SK-N-SH (cell line): ENCODE measurements at regions not wholly inside any gene's neighbourhood (a gene's known extent, or its start where the extent isn't known, plus 50 kb on each side); places are given as distances from the start of the nearest gene placed in this dataset.

ENCODE experiments used
- CTCF ChIA-PET: fragments of 300-600, 350-600 bp; formaldehyde crosslinking; extraction: SDS; loops from one replicate; lab custom pipeline; 2021; lab: Yijun Ruan, JAX
- POLR2A ChIA-PET: fragments of 350-600 bp; sonication (Branson Sonifier 250); formaldehyde crosslinking; extraction: SDS; loops from one replicate; lab custom pipeline; 2020; ENCODE audit warnings: antibody characterized with exemption, inconsistent platforms; lab: Yijun Ruan, JAX
- DNase-seq: peaks from one replicate; pipeline ENCODE4 v3.0.0; 2012
- H2AFZ ChIP-seq: fragments of 200-600 bp; sonication (generic); 2 replicates; pipeline ENCODE4 v1.8.1; 2016; ENCODE audit warnings: antibody characterized with exemption, mild to moderate bottlenecking, low read depth
- H3F3A ChIP-seq: fragments of 200-600 bp; sonication (generic); replicated peaks from 2 replicates; pipeline ENCODE3; 2016; ENCODE audit warnings: antibody characterized with exemption, mild to moderate bottlenecking; ENCODE audit not compliant: insufficient read depth
- H3K27ac ChIP-seq, 2 experiments: fragments of 200-500 bp in 1 of 2; fragments of 200-600 bp in 1 of 2; sonication (Bioruptor generic) in 1 of 2; sonication (generic), shearing (Covaris generic) in 1 of 2; 2 replicates each; pipeline versions ENCODE4 v1.5.1 to v1.6.1; 2014 to 2016; ENCODE audit warnings: low read depth in 2 of 2, inconsistent platforms in 1 of 2, low read length in 1 of 2, mild to moderate bottlenecking in 1 of 2, mixed read lengths in 1 of 2
- H3K27me3 ChIP-seq: fragments of 200-600 bp; sonication (generic), shearing (Covaris generic); 2 replicates; pipeline ENCODE4 v1.6.1; 2016; ENCODE audit warnings: mixed run types; ENCODE audit not compliant: insufficient read depth
- H3K36me3 ChIP-seq, 2 experiments: fragments of 200-500 bp in 1 of 2; fragments of 200-600 bp in 1 of 2; sonication (Bioruptor generic) in 1 of 2; sonication (generic) in 1 of 2; replicated peaks in 1 of 2; 2 replicates each; pipeline versions ENCODE3 to v1.5.1; 2014 to 2016; ENCODE audit warnings: low read length in 1 of 2, mild to moderate bottlenecking in 1 of 2; ENCODE audit not compliant: insufficient read depth in 2 of 2, control insufficient read depth in 1 of 2
- H3K4me1 ChIP-seq, 2 experiments: fragments of 200-500 bp in 1 of 2; fragments of 200-600 bp in 1 of 2; sonication (Bioruptor generic) in 1 of 2; sonication (generic), shearing (Covaris generic) in 1 of 2; 2 replicates each; pipeline versions ENCODE4 v1.5.1 to v1.6.1; 2014 to 2016; ENCODE audit warnings: low read depth in 1 of 2, low read length in 1 of 2, mixed run types in 1 of 2; ENCODE audit not compliant: insufficient read depth in 2 of 2, control insufficient read depth in 1 of 2
- H3K4me2 ChIP-seq: fragments of 200-600 bp; sonication (generic), shearing (Covaris generic); 2 replicates; pipeline ENCODE4 v1.6.1; 2017; ENCODE audit warnings: mixed run types
- H3K4me3 ChIP-seq, 2 experiments: fragments of 200-500 bp in 1 of 2; fragments of 200-600 bp in 1 of 2; sonication (Bioruptor generic) in 1 of 2; sonication (generic), shearing (Covaris generic) in 1 of 2; 2 replicates each; pipeline versions ENCODE4 v1.5.1 to v1.8.1; 2014 to 2016; ENCODE audit warnings: low read depth in 2 of 2, inconsistent platforms in 1 of 2, low read length in 1 of 2, mild to moderate bottlenecking in 1 of 2, mixed read lengths in 1 of 2, moderate library complexity in 1 of 2
- H3K79me2 ChIP-seq: fragments of 200-600 bp; sonication (generic); 2 replicates; pipeline ENCODE4 v1.8.1; 2017; ENCODE audit warnings: mild to moderate bottlenecking; ENCODE audit not compliant: insufficient read depth
- H3K9ac ChIP-seq: fragments of 200-600 bp; sonication (generic); 2 replicates; pipeline ENCODE4 v1.6.1; 2017; ENCODE audit warnings: mixed run types
- H3K9me2 ChIP-seq: fragments of 200-600 bp; sonication (generic); 2 replicates; pipeline ENCODE4 v1.6.1; 2017; ENCODE audit warnings: mixed run types
- H3K9me3 ChIP-seq: fragments of 200-600 bp; sonication (generic); 2 replicates; pipeline ENCODE4 v1.6.1; 2017; ENCODE audit warnings: mixed run types, mild to moderate bottlenecking, moderate library complexity
- H4K20me1 ChIP-seq: fragments of 200-600 bp; sonication (generic); 2 replicates; pipeline ENCODE4 v1.6.1; 2017; ENCODE audit warnings: mild to moderate bottlenecking, mixed run types; ENCODE audit not compliant: insufficient read depth
- CHD2 ChIP-seq: fragments of 150-350 bp; IDR thresholded peaks from 2 replicates; pipeline ENCODE4 v1.6.1; 2018; ENCODE audit warnings: low read length; ENCODE audit not compliant: partially characterized antibody
- EP300 ChIP-seq, 2 experiments: IDR thresholded peaks; 2 replicates each; pipeline versions ENCODE4 v1.4.0 to v1.6.1; 2012; ENCODE audit warnings: borderline replicate concordance in 1 of 2, low read depth in 1 of 2, low read length in 1 of 2
- EZH2phosphoT487 ChIP-seq: fragments of 200-600 bp; sonication (generic); IDR thresholded peaks from 2 replicates; pipeline ENCODE4 v1.6.1; 2017; ENCODE audit warnings: low read depth, mixed run types, mild to moderate bottlenecking, antibody characterized with exemption, moderate library complexity, borderline replicate concordance
- FOXJ3 ChIP-seq: sonication (generic); formaldehyde crosslinking; IDR thresholded peaks from 2 replicates; pipeline ENCODE4 v1.5.1; 2020; ENCODE audit warnings: mild to moderate bottlenecking, missing genetic modification reagents
- JUND ChIP-seq: IDR thresholded peaks from 2 replicates; pipeline ENCODE4 v1.4.0; 2012
- MEF2A ChIP-seq: IDR thresholded peaks from 2 replicates; pipeline ENCODE4 v1.4.0; 2012; ENCODE audit warnings: low read depth, borderline replicate concordance
- NFIC ChIP-seq: IDR thresholded peaks from 2 replicates; pipeline ENCODE4 v1.4.0; 2012; ENCODE audit warnings: borderline replicate concordance
- POLR2AphosphoS5 ChIP-seq: IDR thresholded peaks from 2 replicates; pipeline ENCODE4 v1.6.1; 2012; ENCODE audit warnings: low read depth, low read length
- RAD21 ChIP-seq: IDR thresholded peaks from 2 replicates; pipeline ENCODE4 v1.6.1; 2012; ENCODE audit warnings: mild to moderate bottlenecking, low read length
- RCOR1 ChIP-seq: fragments of 150-350 bp; IDR thresholded peaks from 2 replicates; pipeline ENCODE4 v1.6.1; 2017; ENCODE audit warnings: antibody characterized with exemption, low read length
- RFX5 ChIP-seq: IDR thresholded peaks from 2 replicates; pipeline ENCODE4 v1.6.1; 2012; ENCODE audit warnings: mild to moderate bottlenecking, improper control_type of control experiment, low read length
- SIN3A ChIP-seq: IDR thresholded peaks from 2 replicates; pipeline ENCODE4 v1.6.1; 2012; ENCODE audit warnings: low read depth, mild to moderate bottlenecking, low read length, moderate library complexity, borderline replicate concordance
- TAF1 ChIP-seq: IDR thresholded peaks from 2 replicates; pipeline ENCODE4 v1.6.1; 2012; ENCODE audit warnings: low read depth, mild to moderate bottlenecking, low read length, moderate library complexity, borderline replicate concordance
- TCF12 ChIP-seq: IDR thresholded peaks from 2 replicates; pipeline ENCODE4 v1.4.0; 2012
- TEAD4 ChIP-seq: IDR thresholded peaks from 2 replicates; pipeline ENCODE4 v1.4.0; 2012; ENCODE audit warnings: mild to moderate bottlenecking, borderline replicate concordance; ENCODE audit not compliant: insufficient read depth
- WGBS: methylation state at CpG from one replicate; pipeline ENCODE4 v1.1.6; 2017; ENCODE audit warnings: low lambda C conversion rate; 5-methylcytosine and 5-hydroxymethylcytosine counted together
- TF ChIP-seq, protein P1 (sequence below): fragments of 150-350 bp; IDR thresholded peaks from 2 replicates; pipeline ENCODE4 v1.6.1; 2016; ENCODE audit warnings: mild to moderate bottlenecking, low read depth, low read length
- TF ChIP-seq, protein P2 (sequence below): IDR thresholded peaks from 2 replicates; pipeline ENCODE4 v1.6.1; 2012; ENCODE audit warnings: mild to moderate bottlenecking, low read depth, low read length, moderate library complexity
- TF ChIP-seq, protein P3 (sequence below): fragments of 150-350 bp; IDR thresholded peaks from 2 replicates; pipeline ENCODE4 v1.6.1; 2017; ENCODE audit warnings: antibody characterized with exemption, low read length, low read depth, borderline replicate concordance
- TF ChIP-seq, protein P4 (sequence below): IDR thresholded peaks from 2 replicates; pipeline ENCODE4; 2012

DNA sequence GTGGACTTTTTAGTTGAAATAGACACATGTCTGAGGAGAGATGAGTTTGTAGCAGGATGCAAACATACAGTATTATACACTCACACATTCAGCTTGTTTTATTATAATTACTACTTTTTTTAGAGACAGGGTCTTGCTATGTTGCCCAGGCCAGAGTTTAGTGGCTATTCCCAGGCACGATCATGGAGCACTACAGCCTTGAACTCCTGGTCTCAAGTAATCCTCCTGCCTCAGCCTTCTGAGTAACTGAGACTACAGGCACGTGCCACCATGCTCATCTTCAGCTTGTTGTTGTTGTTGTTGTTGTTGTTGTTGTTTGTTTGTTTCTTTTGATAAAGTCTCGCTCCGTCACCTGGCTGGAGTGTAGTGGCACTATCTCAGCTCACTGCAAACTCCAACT, 94.7 kb upstream of the ACSL4 start (continued):
- no peak for TF ChIP-seq SIN3A
- no peak for TF ChIP-seq MEF2A
- TF ChIP-seq TAF1 = no peak
- TF ChIP-seq NFIC = no peak

DNA sequence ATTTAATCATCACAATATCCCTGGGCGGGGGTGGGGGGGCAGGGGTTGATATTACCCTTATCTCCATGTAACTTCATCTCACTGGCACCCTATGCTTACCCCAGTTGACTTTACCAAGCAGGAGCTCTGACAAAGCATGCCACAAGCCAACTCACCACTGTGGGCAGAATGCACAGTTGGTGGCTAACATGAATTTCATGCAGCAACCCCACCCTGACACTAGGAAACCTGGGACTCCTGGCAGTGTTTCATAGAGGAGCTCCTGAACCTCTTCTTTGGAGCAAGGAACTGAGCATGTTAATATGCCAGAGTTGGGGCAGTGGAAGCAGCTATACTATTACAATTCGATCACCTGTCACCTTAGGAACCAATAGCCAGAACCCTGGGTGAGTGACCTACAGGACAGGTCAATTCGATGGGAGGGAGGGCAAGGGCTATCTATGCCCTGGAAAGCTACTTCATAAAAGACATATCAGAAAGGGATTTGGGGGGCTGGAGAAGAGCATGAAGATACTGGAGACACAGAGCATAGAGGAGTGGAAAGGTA, 97.2 kb upstream of the ACSL4 start:
- Histone ChIP-seq H3K36me3 (no peaks in the 10 kb centered on the region), H3K27ac (no peak overlapping the region), H3K79me2 (no peaks in the 10 kb centered on the region), H3K4me3 (no peak overlapping the region), H3K4me1 (no peaks in the 10 kb centered on the region), H4K20me1 (no peaks in the 10 kb centered on the region), H3K9ac (no peak overlapping the region), H3K27me3 (no peaks in the 10 kb centered on the region; the same call in 1 of the 2 replicates), H3K9me2 (no peaks in the 10 kb centered on the region), H2AFZ (no peak overlapping the region), H3F3A (no peaks in the 10 kb centered on the region), H3K4me2 (no peak overlapping the region), H3K9me3 (no peaks in the 10 kb centered on the region)
- TF ChIP-seq JUND = no peak
- TF ChIP-seq NFIC = no peak
- TF ChIP-seq, protein P1, sequence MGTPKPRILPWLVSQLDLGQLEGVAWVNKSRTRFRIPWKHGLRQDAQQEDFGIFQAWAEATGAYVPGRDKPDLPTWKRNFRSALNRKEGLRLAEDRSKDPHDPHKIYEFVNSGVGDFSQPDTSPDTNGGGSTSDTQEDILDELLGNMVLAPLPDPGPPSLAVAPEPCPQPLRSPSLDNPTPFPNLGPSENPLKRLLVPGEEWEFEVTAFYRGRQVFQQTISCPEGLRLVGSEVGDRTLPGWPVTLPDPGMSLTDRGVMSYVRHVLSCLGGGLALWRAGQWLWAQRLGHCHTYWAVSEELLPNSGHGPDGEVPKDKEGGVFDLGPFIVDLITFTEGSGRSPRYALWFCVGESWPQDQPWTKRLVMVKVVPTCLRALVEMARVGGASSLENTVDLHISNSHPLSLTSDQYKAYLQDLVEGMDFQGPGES = no peak
- TF ChIP-seq POLR2AphosphoS5 = no peak
- TF ChIP-seq RFX5 = no peak
- no peak for TF ChIP-seq MEF2A
- 29% methylated on average over 3 of the region's 3 CpGs for WGBS
- ChIA-PET CTCF (interaction anchor here (1.6 kb wide), 1 partner anchor 27 kb away, joined by 5 read pairs; no protein-coding TSS in a partner anchor), POLR2A (no interaction called here)
- DNase-seq = no peak

DNA sequence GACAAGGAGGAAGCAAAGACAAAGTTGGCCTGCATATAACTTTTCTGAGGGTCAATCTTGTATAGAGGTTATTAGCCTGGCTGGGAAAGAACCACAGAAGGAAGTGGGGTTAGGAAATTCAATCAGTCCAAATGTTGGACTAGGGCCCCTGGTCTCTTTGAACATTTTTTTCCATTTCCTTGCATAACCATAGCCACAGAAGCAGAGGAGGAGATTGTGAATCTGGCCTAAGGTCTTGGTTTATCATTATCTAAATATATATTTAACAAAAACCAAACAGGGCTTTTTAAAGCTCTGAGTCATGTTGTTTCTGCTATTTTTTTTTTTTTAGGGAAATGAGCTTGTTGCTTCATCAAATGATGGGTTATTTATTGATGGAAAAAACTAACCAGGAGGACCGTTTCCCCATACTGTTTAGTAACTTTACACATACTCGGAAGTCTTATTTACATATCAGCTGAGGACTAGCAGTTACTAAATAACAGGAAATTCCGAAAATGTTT, 97.7 kb upstream of the ACSL4 start:
- no peaks in the 10 kb centered on the region for H3K36me3 ChIP-seq
- H3K9ac ChIP-seq = no peak overlapping the region
- ChIA-PET CTCF (interaction anchor here (1.6 kb wide), 1 partner anchor 26 kb away, joined by 5 read pairs; no protein-coding TSS in a partner anchor), POLR2A (no interaction called here)
- no peak overlapping the region for H3K4me3 ChIP-seq
- H3K27me3 ChIP-seq = no peaks in the 10 kb centered on the region; the same call in 1 of the 2 replicates
- 25% methylated on average over 3 of the region's 3 CpGs for WGBS
- H3K4me2 ChIP-seq = no peak overlapping the region
- no peak overlapping the region for H3K27ac ChIP-seq
- H3K4me1 ChIP-seq = no peaks in the 10 kb centered on the region
- H3F3A ChIP-seq = no peaks in the 10 kb centered on the region
- no peaks in the 10 kb centered on the region for H3K9me3 ChIP-seq
- H2AFZ ChIP-seq = no peak overlapping the region
- no peaks in the 10 kb centered on the region for H4K20me1 ChIP-seq
- TF ChIP-seq TCF12 (no peak), EP300 (IDR thresholded peaks at IDR 0.05; ENCODE audit: borderline replicate concordance in 1 of 2, low read depth in 1 of 2, low read length in 1 of 2) (no peak), EZH2phosphoT487 (no peak), TEAD4 (no peak), FOXJ3 (CRISPR knock-in tag) (no peak), POLR2AphosphoS5 (no peak), RFX5 (no peak), SIN3A (no peak), RCOR1 (no peak), RAD21 (no peak), CHD2 (no peak), NFIC (no peak)
- TF ChIP-seq, protein P2, sequence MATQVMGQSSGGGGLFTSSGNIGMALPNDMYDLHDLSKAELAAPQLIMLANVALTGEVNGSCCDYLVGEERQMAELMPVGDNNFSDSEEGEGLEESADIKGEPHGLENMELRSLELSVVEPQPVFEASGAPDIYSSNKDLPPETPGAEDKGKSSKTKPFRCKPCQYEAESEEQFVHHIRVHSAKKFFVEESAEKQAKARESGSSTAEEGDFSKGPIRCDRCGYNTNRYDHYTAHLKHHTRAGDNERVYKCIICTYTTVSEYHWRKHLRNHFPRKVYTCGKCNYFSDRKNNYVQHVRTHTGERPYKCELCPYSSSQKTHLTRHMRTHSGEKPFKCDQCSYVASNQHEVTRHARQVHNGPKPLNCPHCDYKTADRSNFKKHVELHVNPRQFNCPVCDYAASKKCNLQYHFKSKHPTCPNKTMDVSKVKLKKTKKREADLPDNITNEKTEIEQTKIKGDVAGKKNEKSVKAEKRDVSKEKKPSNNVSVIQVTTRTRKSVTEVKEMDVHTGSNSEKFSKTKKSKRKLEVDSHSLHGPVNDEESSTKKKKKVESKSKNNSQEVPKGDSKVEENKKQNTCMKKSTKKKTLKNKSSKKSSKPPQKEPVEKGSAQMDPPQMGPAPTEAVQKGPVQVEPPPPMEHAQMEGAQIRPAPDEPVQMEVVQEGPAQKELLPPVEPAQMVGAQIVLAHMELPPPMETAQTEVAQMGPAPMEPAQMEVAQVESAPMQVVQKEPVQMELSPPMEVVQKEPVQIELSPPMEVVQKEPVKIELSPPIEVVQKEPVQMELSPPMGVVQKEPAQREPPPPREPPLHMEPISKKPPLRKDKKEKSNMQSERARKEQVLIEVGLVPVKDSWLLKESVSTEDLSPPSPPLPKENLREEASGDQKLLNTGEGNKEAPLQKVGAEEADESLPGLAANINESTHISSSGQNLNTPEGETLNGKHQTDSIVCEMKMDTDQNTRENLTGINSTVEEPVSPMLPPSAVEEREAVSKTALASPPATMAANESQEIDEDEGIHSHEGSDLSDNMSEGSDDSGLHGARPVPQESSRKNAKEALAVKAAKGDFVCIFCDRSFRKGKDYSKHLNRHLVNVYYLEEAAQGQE = no peak
- TF ChIP-seq, protein P3, sequence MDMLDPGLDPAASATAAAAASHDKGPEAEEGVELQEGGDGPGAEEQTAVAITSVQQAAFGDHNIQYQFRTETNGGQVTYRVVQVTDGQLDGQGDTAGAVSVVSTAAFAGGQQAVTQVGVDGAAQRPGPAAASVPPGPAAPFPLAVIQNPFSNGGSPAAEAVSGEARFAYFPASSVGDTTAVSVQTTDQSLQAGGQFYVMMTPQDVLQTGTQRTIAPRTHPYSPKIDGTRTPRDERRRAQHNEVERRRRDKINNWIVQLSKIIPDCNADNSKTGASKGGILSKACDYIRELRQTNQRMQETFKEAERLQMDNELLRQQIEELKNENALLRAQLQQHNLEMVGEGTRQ = no peak
- TF ChIP-seq, protein P4, sequence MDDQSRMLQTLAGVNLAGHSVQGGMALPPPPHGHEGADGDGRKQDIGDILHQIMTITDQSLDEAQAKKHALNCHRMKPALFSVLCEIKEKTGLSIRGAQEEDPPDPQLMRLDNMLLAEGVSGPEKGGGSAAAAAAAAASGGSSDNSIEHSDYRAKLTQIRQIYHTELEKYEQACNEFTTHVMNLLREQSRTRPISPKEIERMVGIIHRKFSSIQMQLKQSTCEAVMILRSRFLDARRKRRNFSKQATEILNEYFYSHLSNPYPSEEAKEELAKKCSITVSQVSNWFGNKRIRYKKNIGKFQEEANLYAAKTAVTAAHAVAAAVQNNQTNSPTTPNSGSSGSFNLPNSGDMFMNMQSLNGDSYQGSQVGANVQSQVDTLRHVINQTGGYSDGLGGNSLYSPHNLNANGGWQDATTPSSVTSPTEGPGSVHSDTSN = no peak
- TF ChIP-seq, all 33 proteins: peak for 0
- no peak for DNase-seq
- H3K79me2 ChIP-seq = no peaks in the 10 kb centered on the region
- no peaks in the 10 kb centered on the region for H3K9me2 ChIP-seq
